Upper lobe of right lung (tissue), 1 donor: ENCODE measurements at regions not wholly inside any gene's neighbourhood (a gene's known extent, or its start where the extent isn't known, plus 50 kb on each side); places are given as distances from the start of the nearest gene placed in this dataset.

ENCODE experiments used
- ATAC-seq: fragments of 200-7000 bp; cut with Tn5 transposase; one replicate; pipeline ENCODE4 v1.9.1; 2020; ENCODE audit warnings: mild to moderate bottlenecking, moderate library complexity
- DNase-seq: peaks from one replicate; pipeline ENCODE4 v3.0.0-alpha.2; 2020
- H3K27ac ChIP-seq: fragments of 200-600 bp; one replicate; pipeline ENCODE4 v1.8.0; 2022
- H3K27me3 ChIP-seq: fragments of 200-600 bp; one replicate; pipeline ENCODE4 v1.8.0; 2022; ENCODE audit warnings: mild to moderate bottlenecking
- H3K36me3 ChIP-seq: fragments of 200-600 bp; one replicate; pipeline ENCODE4 v1.8.0; 2022
- H3K4me1 ChIP-seq: fragments of 200-600 bp; one replicate; pipeline ENCODE4 v1.8.0; 2022
- H3K4me3 ChIP-seq: fragments of 200-600 bp; one replicate; pipeline ENCODE4 v1.8.0; 2022; ENCODE audit warnings: mild to moderate bottlenecking
- H3K9me3 ChIP-seq: fragments of 200-600 bp; one replicate; pipeline ENCODE4 v1.8.0; 2022
- intact Hi-C: fragments of 100-400 bp; cut with DNase I; formaldehyde crosslinking; loops from one replicate; pipeline ENCODE4 v1.11.0; 2022
- TF ChIP-seq, protein P1 (sequence below): fragments of 200-600 bp; IDR thresholded peaks from one replicate; pipeline ENCODE4 v1.8.0; 2022; ENCODE audit warnings: antibody characterized with exemption
- donor health status: DM: no; HTN: yes; CAD: no; lungs with severe emphysema.

DNA sequence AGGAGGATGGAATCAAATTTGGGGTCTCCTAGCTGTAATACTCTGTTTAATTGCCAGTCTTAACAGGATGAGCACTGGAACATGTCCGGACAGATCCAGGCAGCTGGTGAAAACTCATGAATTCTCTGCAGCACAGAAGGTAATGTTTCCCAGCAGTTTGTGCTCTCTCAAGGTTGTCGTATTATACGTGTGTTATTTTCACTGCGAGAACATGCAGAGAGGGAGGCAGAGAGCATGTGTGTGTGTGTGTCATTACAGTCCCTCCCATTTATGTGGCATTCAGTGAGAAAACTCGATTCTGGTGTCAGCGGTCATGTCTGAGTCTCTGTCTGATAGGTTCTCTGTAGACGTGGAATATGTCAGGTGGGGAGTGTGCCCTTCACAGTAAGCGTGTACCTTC, 150.2 kb upstream of the POU3F3 start:
- H3K9me3 ChIP-seq, result no peaks in the 10 kb centered on the region
- DNase-seq (no peak), ATAC-seq (no peak)
- no peaks in the 10 kb centered on the region for H3K4me1 ChIP-seq
- H3K27ac ChIP-seq, result no peak overlapping the region
- H3K36me3 ChIP-seq, result no peaks in the 10 kb centered on the region
- TF ChIP-seq, protein P1, sequence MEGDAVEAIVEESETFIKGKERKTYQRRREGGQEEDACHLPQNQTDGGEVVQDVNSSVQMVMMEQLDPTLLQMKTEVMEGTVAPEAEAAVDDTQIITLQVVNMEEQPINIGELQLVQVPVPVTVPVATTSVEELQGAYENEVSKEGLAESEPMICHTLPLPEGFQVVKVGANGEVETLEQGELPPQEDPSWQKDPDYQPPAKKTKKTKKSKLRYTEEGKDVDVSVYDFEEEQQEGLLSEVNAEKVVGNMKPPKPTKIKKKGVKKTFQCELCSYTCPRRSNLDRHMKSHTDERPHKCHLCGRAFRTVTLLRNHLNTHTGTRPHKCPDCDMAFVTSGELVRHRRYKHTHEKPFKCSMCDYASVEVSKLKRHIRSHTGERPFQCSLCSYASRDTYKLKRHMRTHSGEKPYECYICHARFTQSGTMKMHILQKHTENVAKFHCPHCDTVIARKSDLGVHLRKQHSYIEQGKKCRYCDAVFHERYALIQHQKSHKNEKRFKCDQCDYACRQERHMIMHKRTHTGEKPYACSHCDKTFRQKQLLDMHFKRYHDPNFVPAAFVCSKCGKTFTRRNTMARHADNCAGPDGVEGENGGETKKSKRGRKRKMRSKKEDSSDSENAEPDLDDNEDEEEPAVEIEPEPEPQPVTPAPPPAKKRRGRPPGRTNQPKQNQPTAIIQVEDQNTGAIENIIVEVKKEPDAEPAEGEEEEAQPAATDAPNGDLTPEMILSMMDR, result no peak
- no peaks in the 10 kb centered on the region for H3K27me3 ChIP-seq
- no peak overlapping the region for H3K4me3 ChIP-seq
- intact Hi-C loops, result no loop called here

DNA sequence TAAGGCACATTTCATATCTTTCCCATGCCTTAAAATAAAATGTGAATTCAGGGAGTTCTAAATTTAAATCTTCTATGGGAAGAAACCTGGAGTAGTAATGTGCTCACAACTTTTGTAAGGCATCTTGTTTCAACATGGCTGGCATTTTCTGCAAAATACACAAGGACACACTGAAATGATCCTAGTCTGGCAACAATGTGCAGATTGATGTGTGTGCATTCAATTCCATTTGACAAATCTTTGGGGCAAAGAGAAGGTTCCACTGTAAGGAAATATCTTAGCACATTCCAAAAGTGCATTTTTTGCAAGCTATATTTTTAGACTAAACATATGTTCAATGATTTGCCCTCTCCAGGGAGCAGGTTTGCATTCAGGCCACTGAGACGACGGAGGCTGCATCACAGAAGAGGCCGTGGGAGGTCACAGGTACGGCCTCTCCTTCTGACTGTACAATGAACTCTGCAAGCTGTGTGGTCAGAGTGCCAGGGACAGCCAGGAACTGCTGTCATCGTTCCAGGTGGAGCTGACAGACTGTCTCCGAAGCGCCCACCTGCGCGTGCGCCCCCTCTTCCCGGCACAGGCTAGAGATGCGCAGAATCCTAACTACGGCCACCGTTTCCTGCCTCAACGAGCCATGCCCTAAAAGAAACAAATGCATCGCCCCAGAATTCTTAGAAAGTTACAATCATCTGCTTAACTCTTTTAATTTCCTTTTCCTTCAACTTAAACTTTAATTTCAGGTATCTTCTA, 149.2 kb upstream of the POU3F3 start:
- no peak overlapping the region for H3K4me3 ChIP-seq
- H3K4me1 ChIP-seq, result no peaks in the 10 kb centered on the region
- TF ChIP-seq, protein P1, result no peak
- H3K36me3 ChIP-seq, result no peaks in the 10 kb centered on the region
- H3K9me3 ChIP-seq, result no peaks in the 10 kb centered on the region
- intact Hi-C loops, result no loop called here
- DNase-seq, result no peak
- no peaks in the 10 kb centered on the region for H3K27me3 ChIP-seq
- no peak overlapping the region for H3K27ac ChIP-seq
- no peak for ATAC-seq

DNA sequence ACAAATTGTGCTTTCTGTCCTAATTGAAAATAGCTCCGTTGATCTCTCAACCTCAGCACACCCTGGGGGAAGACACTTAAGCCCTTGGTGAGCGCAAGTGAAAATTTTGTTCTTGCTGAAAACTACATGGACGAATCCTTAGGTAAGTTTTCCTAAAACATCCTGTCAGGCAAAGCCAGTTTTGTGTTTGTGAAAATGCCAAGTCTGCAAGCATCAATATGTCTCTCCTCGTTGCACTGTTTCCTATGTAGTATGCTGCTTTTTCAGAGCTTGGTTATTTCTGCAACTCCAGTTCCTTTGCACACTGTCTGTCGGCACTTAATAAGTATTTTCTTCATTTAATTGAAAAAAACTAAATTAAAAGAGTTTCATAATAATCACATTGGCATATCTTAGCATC, 146.9 kb upstream of the POU3F3 start:
- ATAC-seq, result no peak
- Histone ChIP-seq H3K9me3 (no peaks in the 10 kb centered on the region), H3K36me3 (no peaks in the 10 kb centered on the region), H3K4me3 (no peak overlapping the region), H3K4me1 (no peaks in the 10 kb centered on the region), H3K27me3 (no peaks in the 10 kb centered on the region), H3K27ac (no peak overlapping the region)
- intact Hi-C loops, result no loop called here
- TF ChIP-seq, protein P1, result no peak
- no peak for DNase-seq

DNA sequence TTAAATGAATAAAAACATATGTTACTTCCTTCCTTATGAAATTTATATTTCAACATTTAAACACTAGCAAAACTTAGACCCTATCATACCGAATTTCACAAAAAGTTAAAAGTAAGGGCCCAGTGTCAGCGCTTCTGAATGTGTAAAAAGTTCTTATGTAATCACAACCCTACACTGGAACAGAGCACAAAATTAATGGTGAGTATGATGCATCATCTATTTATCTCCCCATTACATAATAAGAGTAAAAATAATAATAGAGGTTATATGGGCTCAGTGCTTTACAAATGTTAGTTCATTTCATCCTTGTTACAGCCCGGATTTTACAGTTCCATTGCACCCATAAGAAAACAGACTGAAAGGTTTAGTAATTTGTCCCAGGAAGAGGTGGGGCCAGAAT, 144.9 kb upstream of the POU3F3 start:
- ATAC-seq, result no peak
- no peaks in the 10 kb centered on the region for H3K4me1 ChIP-seq
- intact Hi-C loops, result no loop called here

DNA sequence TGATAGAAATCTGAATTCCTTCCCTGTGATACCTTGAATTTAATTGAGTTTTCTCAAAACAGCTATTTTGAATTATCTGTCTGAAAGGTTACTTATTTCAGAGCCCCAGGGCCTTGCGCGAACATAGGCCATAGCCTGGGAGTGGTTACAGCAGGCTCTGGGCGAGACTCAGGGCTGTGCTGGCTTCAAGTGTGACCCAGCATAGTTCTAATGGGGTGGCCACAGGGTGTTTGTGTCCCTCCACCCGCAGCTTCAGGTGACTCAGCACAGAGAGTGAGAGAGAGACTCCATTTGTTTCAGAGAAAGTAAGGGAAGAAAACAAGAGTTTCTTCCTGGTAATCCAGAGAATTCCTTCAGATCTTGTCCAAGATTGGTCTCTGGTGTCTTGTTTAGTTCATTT, 137.9 kb upstream of the POU3F3 start:
- Histone ChIP-seq H3K27ac (no peak overlapping the region), H3K27me3 (no peaks in the 10 kb centered on the region), H3K36me3 (no peaks in the 10 kb centered on the region), H3K9me3 (no peaks in the 10 kb centered on the region), H3K4me3 (no peak overlapping the region), H3K4me1 (no peaks in the 10 kb centered on the region)
- intact Hi-C loops, result no loop called here
- ATAC-seq, result no peak
- DNase-seq, result no peak
- TF ChIP-seq, protein P1, result no peak

More for the DNA sequence above, 144.9 kb upstream of the POU3F3 start:
- no peak overlapping the region for H3K27ac ChIP-seq
- no peaks in the 10 kb centered on the region for H3K27me3 ChIP-seq
- no peak overlapping the region for H3K4me3 ChIP-seq
- TF ChIP-seq, protein P1, result no peak
- H3K9me3 ChIP-seq, result no peaks in the 10 kb centered on the region
- no peak for DNase-seq
- no peaks in the 10 kb centered on the region for H3K36me3 ChIP-seq
